HCT116 (cell line): ENCODE measurements at regions not wholly inside any gene's neighbourhood (a gene's known extent, or its start where the extent isn't known, plus 50 kb on each side); places are given as distances from the start of the nearest gene placed in this dataset.

ENCODE experiments used
- ATAC-seq: fragments of 200-7000 bp; cut with Tn5 transposase; 2 replicates; pipeline ENCODE4 v1.9.1; 2020; ENCODE audit warnings: mild to moderate bottlenecking, moderate library complexity
- BruUV-seq: library from RNA; stranded (reverse); fragments of 400-500 nt; replicated peaks from 2 replicates; lab custom pipeline; 2021; lab: Mats Ljungman, UMichigan
- CTCF ChIA-PET: fragments of 300-600 bp; sonication (Branson Sonifier 250); formaldehyde crosslinking; loops from one replicate; lab custom pipeline; 2021; ENCODE audit warnings: antibody characterized with exemption; lab: Charles Lee
- POLR2A ChIA-PET: fragments of 300-600, 350-600 bp; sonication (Branson Sonifier 250); formaldehyde crosslinking; loops from one replicate; lab custom pipeline; 2021; ENCODE audit warnings: antibody characterized with exemption; lab: Charles Lee
- RAD21 ChIA-PET, 2 experiments: fragments of 300-600 bp; sonication (Branson Sonifier 250); formaldehyde crosslinking; loops; one replicate each; lab custom pipeline; 2023; ENCODE audit warnings: low total read pairs in 2 of 2; ENCODE audit not compliant: uncharacterized antibody in 2 of 2, unreplicated experiment in 2 of 2, low non-redundant PET in 1 of 2; lab: Charles Lee
- DNase-seq: peaks from one replicate; pipeline ENCODE4 v3.0.0-alpha.2; 2010; ENCODE audit warnings: low read depth, low spot score
- H2AFZ ChIP-seq: fragments of 200-600 bp; shearing (Covaris generic), sonication (generic); 2 replicates; pipeline ENCODE4 v1.6.1; 2017; ENCODE audit warnings: low read depth, mixed run types, mixed read lengths, antibody characterized with exemption, low read length; ENCODE audit not compliant: poor library complexity, severe bottlenecking
- H3K27ac ChIP-seq: 2 replicates; pipeline ENCODE4 v1.5.1; 2012; ENCODE audit warnings: low read depth, low read length
- H3K27me3 ChIP-seq: fragments of 200-600 bp; sonication (generic); 2 replicates; pipeline ENCODE4 v1.6.1; 2016; ENCODE audit warnings: mixed run types, low read length, mixed read lengths; ENCODE audit not compliant: insufficient read depth
- H3K36me3 ChIP-seq, 2 experiments: fragments of 200-500 bp in 1 of 2; fragments of 200-600 bp in 1 of 2; sonication (Bioruptor generic) in 1 of 2; sonication (generic) in 1 of 2; 2 replicates each; pipeline versions ENCODE4 v1.5.1 to v1.6.1; 2014 to 2016; ENCODE audit warnings: low read length in 2 of 2, inconsistent platforms in 1 of 2, mixed read lengths in 1 of 2, mixed run types in 1 of 2; ENCODE audit not compliant: insufficient read depth in 2 of 2, control insufficient read depth in 1 of 2
- H3K4me1 ChIP-seq, 2 experiments: fragments of 200-600 bp in 1 of 2; sonication (generic) in 1 of 2; 2 replicates each; pipeline versions ENCODE4 v1.5.1 to v1.6.1; 2012 to 2017; ENCODE audit warnings: low read length in 2 of 2, inconsistent platforms in 1 of 2, mild to moderate bottlenecking in 1 of 2, mixed read lengths in 1 of 2, mixed run types in 1 of 2, moderate library complexity in 1 of 2; ENCODE audit not compliant: insufficient read depth in 2 of 2, control insufficient read depth in 1 of 2
- H3K4me2 ChIP-seq: fragments of 200-600 bp; sonication (generic); 2 replicates; pipeline ENCODE4 v1.6.1; 2017; ENCODE audit warnings: mixed run types, low read length, mixed read lengths
- H3K4me3 ChIP-seq, 2 experiments: fragments of 200-600 bp in 1 of 2; sonication (generic) in 1 of 2; replicated peaks in 1 of 2; 2 replicates each; pipeline ENCODE4 v1.5.1; 2011 to 2016; ENCODE audit warnings: low read length in 2 of 2, control low read depth in 1 of 2, low read depth in 1 of 2, mild to moderate bottlenecking in 1 of 2, mixed read lengths in 1 of 2, mixed run types in 1 of 2
- H3K79me2 ChIP-seq: fragments of 200-600 bp; sonication (generic); 2 replicates; pipeline ENCODE4 v1.6.1; 2017; ENCODE audit warnings: mild to moderate bottlenecking, mixed run types, low read length, moderate library complexity, mixed read lengths; ENCODE audit not compliant: insufficient read depth
- H3K9ac ChIP-seq: fragments of 200-600 bp; sonication (generic); 2 replicates; pipeline ENCODE4 v1.6.1; 2016; ENCODE audit warnings: low read length, mixed read lengths
- H3K9me2 ChIP-seq: fragments of 200-600 bp; sonication (generic), shearing (Covaris generic); 2 replicates; pipeline ENCODE4 v1.6.1; 2017; ENCODE audit warnings: mixed run types, mild to moderate bottlenecking, moderate library complexity; ENCODE audit not compliant: insufficient read depth
- H3K9me3 ChIP-seq, 2 experiments: fragments of 200-500 bp in 1 of 2; fragments of 200-600 bp in 1 of 2; sonication (Bioruptor generic) in 1 of 2; sonication (generic) in 1 of 2; 2 replicates each; pipeline ENCODE4 v1.6.1; 2014 to 2017; ENCODE audit warnings: low read length in 2 of 2, mixed read lengths in 2 of 2, inconsistent platforms in 1 of 2, low read depth in 1 of 2, mild to moderate bottlenecking in 1 of 2, mixed run types in 1 of 2, moderate library complexity in 1 of 2; ENCODE audit not compliant: control insufficient read depth in 1 of 2, insufficient read depth in 1 of 2
- H4K20me1 ChIP-seq: fragments of 200-600 bp; sonication (generic), shearing (Covaris generic); 2 replicates; pipeline ENCODE4 v1.6.1; 2017; ENCODE audit warnings: mixed run types, mild to moderate bottlenecking, moderate library complexity; ENCODE audit not compliant: insufficient read depth
- CBX3 ChIP-seq: IDR thresholded peaks from 2 replicates; pipeline ENCODE4 v1.6.1; 2012; ENCODE audit warnings: low read depth
- CEBPB ChIP-seq: IDR thresholded peaks from 2 replicates; pipeline ENCODE4 v1.6.1; 2012; ENCODE audit warnings: low read depth
- ELF1 ChIP-seq: IDR thresholded peaks from 2 replicates; pipeline ENCODE4 v1.6.1; 2012; ENCODE audit warnings: low read depth, borderline replicate concordance
- EZH2 ChIP-seq: fragments of 200-600 bp; sonication (generic); IDR thresholded peaks from 2 replicates; pipeline ENCODE4 v1.6.1; 2017; ENCODE audit warnings: antibody characterized with exemption, mixed run types
- JUND ChIP-seq: IDR thresholded peaks from 2 replicates; pipeline ENCODE4 v1.6.1; 2012
- POLR2A ChIP-seq: IDR thresholded peaks from 2 replicates; pipeline ENCODE4 v1.7.0; 2011; ENCODE audit warnings: borderline replicate concordance; ENCODE audit not compliant: insufficient read depth, insufficient read length; ENCODE audit errors: extremely low read depth
- RAD21 ChIP-seq: IDR thresholded peaks from 2 replicates; pipeline ENCODE4 v1.6.1; 2012; ENCODE audit warnings: low read depth, mild to moderate bottlenecking
- SIN3A ChIP-seq: IDR thresholded peaks from 2 replicates; pipeline ENCODE4 v1.6.1; 2012; ENCODE audit warnings: low read depth
- SP1 ChIP-seq: IDR thresholded peaks from 2 replicates; pipeline ENCODE4 v1.6.1; 2012; ENCODE audit warnings: low read depth
- SRF ChIP-seq: IDR thresholded peaks from 2 replicates; pipeline ENCODE4 v1.6.1; 2012; ENCODE audit warnings: low read depth
- TCF7L2 ChIP-seq: IDR thresholded peaks from 2 replicates; pipeline ENCODE4 v1.7.0; 2011; ENCODE audit warnings: borderline replicate concordance, inconsistent platforms; ENCODE audit not compliant: insufficient read depth, insufficient read length; ENCODE audit errors: extremely low read depth
- YY1 ChIP-seq: IDR thresholded peaks from 2 replicates; pipeline ENCODE4 v1.6.1; 2011; ENCODE audit warnings: low read length, low read depth, moderate library complexity, mild to moderate bottlenecking; ENCODE audit not compliant: insufficient replicate concordance; ENCODE audit errors: extremely low read depth
- ZFX ChIP-seq: fragments of 450-650 bp; IDR thresholded peaks from 2 replicates; pipeline ENCODE4 v1.6.1; 2017
- ZNF274 ChIP-seq: fragments of 200-500 bp; sonication (Bioruptor generic); IDR thresholded peaks from 2 replicates; pipeline ENCODE4 v1.6.1; 2014; ENCODE audit warnings: mild to moderate bottlenecking, low read depth, low read length, inconsistent platforms
- intact Hi-C: fragments of 100-400 bp; cut with micrococcal nuclease; formaldehyde crosslinking; loops from 2 replicates; pipeline ENCODE4 v1.10.0; 2022
- TF ChIP-seq, protein P1 (sequence below): IDR thresholded peaks from 2 replicates; pipeline ENCODE4 v1.6.1; 2012
- TF ChIP-seq, protein P2 (sequence below), 3 experiments: fragments of 200-600 bp in 1 of 3; sonication (generic) in 1 of 3; IDR thresholded peaks in 2 of 3; conservative IDR thresholded peaks in 1 of 3; 2 replicates each; pipeline ENCODE4 v1.5.1; 2012 to 2017; ENCODE audit warnings: low read depth in 2 of 3, low read length in 2 of 3, antibody characterized with exemption in 1 of 3, borderline replicate concordance in 1 of 3, control low read depth in 1 of 3, mild to moderate bottlenecking in 1 of 3, mixed read lengths in 1 of 3, mixed run types in 1 of 3, moderate library complexity in 1 of 3; ENCODE audit not compliant: insufficient read depth in 1 of 3

DNA sequence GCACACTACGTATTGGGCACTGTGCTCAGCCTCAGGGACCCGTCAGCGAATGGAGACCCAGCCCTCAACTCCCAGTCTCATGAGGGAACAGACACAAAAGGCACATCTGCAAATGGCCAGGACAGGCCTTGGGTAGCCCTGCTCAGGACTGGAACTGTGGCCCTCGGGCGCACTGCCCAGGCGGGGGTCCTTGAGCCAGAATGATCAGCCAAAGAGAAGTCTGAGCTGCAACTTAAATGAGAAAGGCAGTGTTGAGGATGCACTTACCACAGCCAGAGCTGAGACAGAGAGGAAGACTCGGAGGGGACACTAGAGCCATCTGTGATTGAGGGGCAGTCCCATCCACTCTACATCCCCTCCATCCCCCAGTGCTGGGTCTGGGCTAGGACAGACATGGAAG, 117.3 kb downstream of the C16orf95 start (continued):
- no peak for TF ChIP-seq SIN3A
- TF ChIP-seq TCF7L2: no peak

DNA sequence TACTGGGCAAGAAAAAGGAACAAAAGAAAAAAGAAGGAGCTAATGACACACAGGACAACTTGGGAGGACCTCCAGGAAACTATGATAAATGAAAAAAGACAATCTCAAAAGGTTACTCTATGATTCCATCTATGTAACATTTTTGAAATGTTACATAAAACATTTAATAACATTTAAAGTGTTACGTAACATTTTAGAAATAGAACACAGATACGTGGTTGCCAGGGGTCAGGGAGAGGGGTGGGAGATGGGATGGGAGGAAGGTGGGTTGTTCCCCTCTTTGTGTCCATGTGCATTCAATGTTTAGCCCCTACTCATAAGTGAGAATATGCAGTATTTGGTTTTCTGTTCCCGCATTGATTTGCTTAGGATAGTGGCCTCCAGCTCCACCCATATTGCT, 116.6 kb downstream of the C16orf95 start:
- TF ChIP-seq YY1 (no peak), SP1 (no peak), EZH2 (no peak), ZNF274 (no peak), RAD21 (no peak), CBX3 (no peak), ELF1 (no peak), ZFX (no peak), POLR2A (no peak), CEBPB (no peak), SRF (no peak), TCF7L2 (no peak), JUND (no peak)
- TF ChIP-seq, protein P1, sequence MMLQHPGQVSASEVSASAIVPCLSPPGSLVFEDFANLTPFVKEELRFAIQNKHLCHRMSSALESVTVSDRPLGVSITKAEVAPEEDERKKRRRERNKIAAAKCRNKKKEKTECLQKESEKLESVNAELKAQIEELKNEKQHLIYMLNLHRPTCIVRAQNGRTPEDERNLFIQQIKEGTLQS: no peak
- TF ChIP-seq, protein P2, sequence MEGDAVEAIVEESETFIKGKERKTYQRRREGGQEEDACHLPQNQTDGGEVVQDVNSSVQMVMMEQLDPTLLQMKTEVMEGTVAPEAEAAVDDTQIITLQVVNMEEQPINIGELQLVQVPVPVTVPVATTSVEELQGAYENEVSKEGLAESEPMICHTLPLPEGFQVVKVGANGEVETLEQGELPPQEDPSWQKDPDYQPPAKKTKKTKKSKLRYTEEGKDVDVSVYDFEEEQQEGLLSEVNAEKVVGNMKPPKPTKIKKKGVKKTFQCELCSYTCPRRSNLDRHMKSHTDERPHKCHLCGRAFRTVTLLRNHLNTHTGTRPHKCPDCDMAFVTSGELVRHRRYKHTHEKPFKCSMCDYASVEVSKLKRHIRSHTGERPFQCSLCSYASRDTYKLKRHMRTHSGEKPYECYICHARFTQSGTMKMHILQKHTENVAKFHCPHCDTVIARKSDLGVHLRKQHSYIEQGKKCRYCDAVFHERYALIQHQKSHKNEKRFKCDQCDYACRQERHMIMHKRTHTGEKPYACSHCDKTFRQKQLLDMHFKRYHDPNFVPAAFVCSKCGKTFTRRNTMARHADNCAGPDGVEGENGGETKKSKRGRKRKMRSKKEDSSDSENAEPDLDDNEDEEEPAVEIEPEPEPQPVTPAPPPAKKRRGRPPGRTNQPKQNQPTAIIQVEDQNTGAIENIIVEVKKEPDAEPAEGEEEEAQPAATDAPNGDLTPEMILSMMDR (IDR thresholded peaks at IDR 0.05 in 2 of 3, conservative IDR thresholded peaks at IDR 0.05 in 1 of 3; ENCODE audit: borderline replicate concordance in 1 of 3, insufficient read depth in 1 of 3, low read depth in 2 of 3, low read length in 2 of 3): no peak
- no peaks in the 10 kb centered on the region for H3K27me3 ChIP-seq
- no peaks in the 10 kb centered on the region for H3K36me3 ChIP-seq
- DNase-seq (no peak), ATAC-seq (no peak)
- no peak overlapping the region for H3K27ac ChIP-seq
- no peaks in the 10 kb centered on the region for H3K9me2 ChIP-seq
- H3K4me3 ChIP-seq: no peak overlapping the region
- H3K4me2 ChIP-seq: no peak overlapping the region
- POLR2A ChIA-PET: no interaction called here
- no TSS peak for BruUV-seq
- H4K20me1 ChIP-seq: no peaks in the 10 kb centered on the region
- peaks cover 2 to 15% of the 10 kb centered on the region in 2 experiments; a peak in 3 of 4 replicates for H3K4me1 ChIP-seq
- no peaks in the 10 kb centered on the region for H3K79me2 ChIP-seq
- intact Hi-C loops: loop anchor here (5.0 kb wide), 2 partner anchors 437 to 638 kb away; no protein-coding TSS in a partner anchor
- CTCF ChIA-PET: interaction anchor here (0.8 to 3.7 kb wide), 4 partner anchors 34 to 436 kb away, joined by 3 to 39 read pairs (median 3); no protein-coding TSS in a partner anchor
- H3K9ac ChIP-seq: no peak overlapping the region
- H2AFZ ChIP-seq: no peak overlapping the region
- H3K9me3 ChIP-seq: no peaks in the 10 kb centered on the region
- RAD21 ChIA-PET: no interaction called here
